Activated CD8-positive, alpha-beta memory T cell treated with anti-CD3 and anti-CD28 coated beads, Interleukin-2, amount 50 U/mL, for 48 hours (primary cell): ENCODE measurements at regions not wholly inside any gene's neighbourhood (a gene's known extent, or its start where the extent isn't known, plus 50 kb on each side); places are given as distances from the start of the nearest gene placed in this dataset.

Experiments used
- DNase-seq: peaks from one replicate; pipeline ENCODE4 v3.0.0-alpha.2; 2020

GRCh38 chr10:4687397-4687796 lies 138.6 kb upstream of the AKR1E2 start:
- no peak for DNase-seq

DNA sequence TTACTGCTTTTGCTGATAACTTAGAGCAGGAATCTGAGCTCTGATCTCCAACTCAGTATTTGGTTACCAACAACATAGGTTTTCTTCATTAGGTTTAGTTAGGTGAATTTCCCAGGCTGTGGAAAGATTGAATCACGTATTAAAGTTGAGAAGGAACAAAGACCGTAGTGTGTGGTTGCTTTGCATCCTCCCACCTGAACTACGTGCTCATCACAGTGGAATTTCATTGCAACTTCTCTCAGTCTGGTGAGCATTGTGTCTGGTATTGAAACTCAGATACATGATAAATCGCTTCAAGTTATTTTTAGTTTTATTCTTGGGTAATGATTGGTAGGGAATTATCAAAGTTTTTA lies 139.4 kb upstream of the AKR1E2 start:
- DNase-seq: no peak

DNA sequence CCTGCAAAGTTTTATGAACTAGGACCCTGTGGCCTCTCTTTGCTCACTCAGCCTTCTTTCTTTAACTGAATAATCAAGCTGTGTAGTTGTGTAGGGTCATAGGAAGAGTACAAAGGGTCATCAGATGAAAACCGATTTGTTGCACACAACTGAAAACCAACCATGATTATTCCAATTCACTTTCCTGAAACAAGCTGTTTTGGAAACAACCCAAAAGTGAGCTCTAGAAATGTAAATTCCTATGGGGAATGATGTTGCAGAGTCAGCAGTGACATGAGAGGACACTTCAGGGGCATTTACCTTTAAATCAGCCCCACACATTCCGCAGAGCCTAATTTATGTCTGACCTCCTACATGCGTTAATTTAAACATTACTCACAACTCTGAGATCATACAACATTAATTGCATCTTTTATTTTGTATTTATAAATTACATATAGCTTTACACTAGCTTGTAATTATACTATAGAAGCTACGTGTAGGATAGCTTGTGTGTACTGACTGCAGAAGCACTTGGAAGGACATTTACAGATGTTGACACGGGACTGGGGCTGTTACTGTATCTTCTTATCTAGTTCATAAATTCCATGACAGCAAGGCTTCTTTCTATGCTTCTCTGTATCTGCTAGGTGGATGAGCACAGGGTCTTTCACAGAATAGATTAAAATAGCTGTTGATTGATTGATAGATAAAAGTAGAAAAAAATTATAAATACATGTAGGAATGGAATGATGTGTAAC lies 139.9 kb upstream of the AKR1E2 start:
- no peak for DNase-seq

GRCh38 chr10:4685491-4685890 lies 140.5 kb upstream of the AKR1E2 start:
- DNase-seq: no peak

- DNase-seq: no peak
These were observed 141.6 kb upstream of the AKR1E2 start for GRCh38 chr10:4684434-4684833.

- no peak for DNase-seq
These were observed 142.2 kb upstream of the AKR1E2 start for GRCh38 chr10:4683838-4684237.

DNA sequence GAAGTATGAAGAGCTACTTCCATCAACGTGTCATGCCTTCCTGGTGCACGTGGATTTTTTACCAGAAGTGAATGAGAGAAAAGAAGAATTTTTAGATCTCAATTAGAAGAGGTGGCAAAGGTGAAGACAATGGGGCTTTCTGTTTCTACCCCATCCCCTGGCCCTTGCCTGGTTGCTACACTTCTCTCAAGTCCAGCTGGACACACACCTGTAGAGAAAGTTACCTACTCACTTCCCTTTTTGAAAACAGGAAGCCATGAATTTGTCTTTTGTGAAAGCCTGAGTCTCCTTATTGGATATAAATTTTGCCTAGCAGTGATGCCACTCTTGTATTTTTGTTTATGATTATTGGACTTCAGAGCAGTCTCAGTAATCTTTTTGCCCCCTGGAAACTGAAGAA lies 142.9 kb upstream of the AKR1E2 start:
- no peak for DNase-seq

DNA sequence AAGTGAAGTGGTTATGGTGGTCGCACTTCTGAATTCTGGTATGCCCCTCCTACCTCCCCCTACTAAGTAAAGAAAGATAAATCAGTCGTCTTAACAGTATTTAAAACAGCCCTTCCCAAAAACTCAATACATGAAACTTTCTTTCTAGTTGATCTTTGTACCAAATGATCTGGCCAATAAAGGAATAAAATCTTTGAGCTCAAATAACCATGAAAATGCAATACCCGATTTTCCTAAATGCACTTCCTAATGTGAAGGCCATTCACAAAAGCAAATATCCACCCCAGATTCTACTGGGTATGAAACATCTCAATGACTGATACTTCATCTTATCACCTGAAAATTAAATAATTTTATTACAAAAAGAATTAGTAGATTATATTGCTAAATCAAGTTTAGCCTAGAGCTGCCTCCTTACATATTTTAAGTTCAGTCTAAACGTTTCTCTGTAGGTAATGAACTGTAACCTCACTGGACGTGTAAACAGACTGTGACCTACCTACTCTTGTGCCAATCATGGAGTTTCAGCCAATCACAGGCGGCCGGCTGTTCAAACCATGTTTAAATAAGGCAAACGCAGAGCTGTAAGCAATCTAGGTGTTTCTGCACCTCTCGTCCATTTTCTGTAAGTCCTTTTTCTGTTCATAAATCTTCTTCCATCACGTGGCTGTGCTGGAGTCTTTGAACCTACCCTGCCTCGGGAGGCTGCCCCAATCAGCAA lies 146.9 kb upstream of the AKR1E2 start:
- no peak for DNase-seq

DNA sequence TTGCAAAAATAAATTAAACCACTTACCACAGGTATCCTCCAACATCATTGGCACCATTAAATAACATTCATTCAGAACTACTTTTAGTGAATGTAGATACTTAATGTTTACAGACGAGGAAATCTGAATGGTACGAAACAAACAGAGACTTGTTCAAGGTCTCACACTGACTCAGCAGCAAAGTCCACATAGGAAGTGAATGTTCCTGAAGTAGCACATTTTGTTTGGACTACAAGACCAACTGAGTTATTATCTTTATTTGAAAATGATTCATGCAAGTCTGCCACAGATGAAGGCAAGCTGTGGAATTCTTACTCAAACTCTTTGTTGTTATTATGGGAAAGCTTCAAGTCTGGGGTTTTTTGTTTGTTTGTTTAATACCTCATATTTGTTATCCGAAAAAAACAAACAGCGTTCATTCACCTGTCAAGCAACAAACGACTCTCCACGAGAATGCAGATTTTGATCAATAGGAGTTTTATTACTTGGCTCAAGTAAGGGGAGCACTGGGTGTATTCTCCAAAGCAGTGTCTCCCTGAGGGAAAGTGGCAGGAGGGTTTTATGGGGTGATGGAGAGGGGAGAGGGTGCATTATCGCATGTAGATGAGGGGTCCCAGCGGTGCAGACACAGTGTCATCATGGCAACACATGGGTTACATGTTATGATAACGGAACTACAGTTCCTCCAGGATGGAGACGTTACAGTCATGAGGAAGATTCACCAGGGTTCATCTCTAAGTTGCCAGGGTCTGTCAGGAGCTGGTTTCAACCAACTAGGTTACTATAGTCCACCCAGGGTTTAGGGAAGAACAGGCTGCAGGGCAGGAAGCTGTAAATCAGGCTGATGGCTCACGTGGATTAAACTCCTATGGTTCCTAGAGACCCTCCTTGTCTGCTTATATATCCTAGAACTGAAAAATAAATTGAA lies 147.7 kb upstream of the AKR1E2 start:
- no peak for DNase-seq

GRCh38 chr10:4677296-4678021 lies 148.5 kb upstream of the AKR1E2 start:
- DNase-seq: no peak

- DNase-seq: no peak
These were observed 149.4 kb upstream of the AKR1E2 start for GRCh38 chr10:4676566-4676965.

DNA sequence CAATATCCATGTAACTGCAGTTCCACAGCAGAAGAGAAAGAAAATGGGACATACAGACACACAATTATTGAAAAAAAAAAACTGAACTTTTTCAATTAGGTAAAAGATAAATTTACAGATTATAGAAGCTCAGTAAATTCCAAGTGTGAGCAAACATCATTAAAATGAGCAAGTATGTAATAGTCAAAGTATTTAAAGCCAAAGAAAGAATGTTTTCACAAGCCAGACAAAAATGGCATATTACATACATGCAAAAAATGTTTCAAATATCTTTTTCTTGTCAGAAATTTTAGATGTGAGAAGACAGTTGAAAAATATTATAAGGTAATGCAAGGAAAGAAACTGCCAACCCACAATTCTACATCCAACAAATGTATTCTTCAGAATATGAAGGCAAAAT lies 150.2 kb upstream of the AKR1E2 start:
- no peak for DNase-seq

DNA sequence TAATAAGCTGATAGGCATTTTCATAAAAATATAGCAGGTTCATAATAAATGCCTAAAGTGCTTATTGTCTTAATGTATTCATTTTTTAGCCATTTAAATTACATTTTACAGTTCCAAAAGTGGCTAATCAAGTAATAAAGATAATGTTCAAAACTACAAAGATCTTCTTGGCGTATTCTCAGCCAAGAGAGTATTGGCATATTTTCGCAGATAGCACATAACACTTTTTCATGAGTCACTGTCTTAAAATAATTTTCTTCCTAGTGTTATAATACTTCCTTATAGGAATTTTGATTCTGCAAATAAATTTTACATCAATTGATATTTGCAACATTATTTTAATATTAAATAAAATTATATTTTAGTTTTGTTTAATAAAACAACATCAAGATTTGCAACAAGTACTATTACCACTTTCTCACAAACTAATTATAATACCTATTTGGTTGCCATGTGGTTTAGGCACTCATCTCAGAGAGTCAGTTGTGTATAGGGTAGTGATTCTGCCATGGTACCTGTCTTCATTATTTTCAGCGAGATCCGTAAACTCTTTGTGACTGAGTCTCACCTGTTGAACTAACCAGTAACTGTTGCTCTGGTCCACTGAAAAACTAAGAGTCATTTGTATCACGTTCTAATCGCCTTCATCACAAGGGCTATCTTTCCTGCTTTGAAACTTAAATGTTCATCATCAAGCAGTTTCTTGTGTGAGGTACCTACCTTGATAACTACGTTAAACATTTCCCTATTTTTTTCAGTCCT lies 152.5 kb upstream of the AKR1E2 start:
- no peak for DNase-seq

DNA sequence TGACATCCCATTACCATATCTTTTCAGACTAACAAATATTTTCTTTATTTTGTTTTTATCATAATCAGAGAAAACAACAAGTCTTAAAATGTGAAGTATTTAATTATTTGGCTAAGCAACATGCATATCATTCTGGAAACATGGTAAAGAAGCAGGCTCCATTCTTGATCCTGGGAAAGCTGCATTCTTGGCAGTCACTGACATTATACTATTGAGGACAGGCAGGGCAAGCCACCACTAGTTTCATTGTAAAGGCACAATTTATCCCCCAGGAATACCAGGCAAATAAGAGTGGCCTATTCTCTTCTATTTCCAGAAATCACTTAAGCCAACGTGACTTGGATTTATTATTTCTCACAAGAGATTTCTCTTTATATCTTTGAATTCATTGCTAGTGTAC lies 153.8 kb upstream of the AKR1E2 start:
- DNase-seq: no peak

GRCh38 chr10:4671451-4672145 lies 154.4 kb upstream of the AKR1E2 start:
- DNase-seq: no peak

DNA sequence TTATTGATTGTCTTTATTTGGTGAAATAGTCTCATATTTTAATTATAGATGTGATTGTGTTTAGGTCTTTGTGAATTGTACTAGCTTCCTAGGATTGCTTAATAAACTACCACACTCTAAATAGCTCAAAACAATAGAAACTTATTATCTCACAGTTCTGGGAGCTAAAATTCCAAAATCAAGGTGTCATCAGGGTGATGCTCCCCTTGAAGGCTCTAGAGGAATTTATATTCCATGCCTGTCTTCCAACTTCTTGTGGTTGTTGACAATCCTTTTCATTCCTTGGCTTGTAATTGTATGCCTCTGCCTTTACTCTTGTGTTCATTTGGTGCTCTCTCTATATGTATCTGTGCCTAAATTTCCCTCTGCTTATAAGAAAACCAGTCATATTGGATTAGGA lies 155.3 kb upstream of the AKR1E2 start:
- no peak for DNase-seq

GRCh38 chr10:4669585-4669984 lies 156.4 kb upstream of the AKR1E2 start:
- no peak for DNase-seq

- DNase-seq: no peak
These were observed 162.6 kb upstream of the AKR1E2 start for GRCh38 chr10:4663162-4663992.

DNA sequence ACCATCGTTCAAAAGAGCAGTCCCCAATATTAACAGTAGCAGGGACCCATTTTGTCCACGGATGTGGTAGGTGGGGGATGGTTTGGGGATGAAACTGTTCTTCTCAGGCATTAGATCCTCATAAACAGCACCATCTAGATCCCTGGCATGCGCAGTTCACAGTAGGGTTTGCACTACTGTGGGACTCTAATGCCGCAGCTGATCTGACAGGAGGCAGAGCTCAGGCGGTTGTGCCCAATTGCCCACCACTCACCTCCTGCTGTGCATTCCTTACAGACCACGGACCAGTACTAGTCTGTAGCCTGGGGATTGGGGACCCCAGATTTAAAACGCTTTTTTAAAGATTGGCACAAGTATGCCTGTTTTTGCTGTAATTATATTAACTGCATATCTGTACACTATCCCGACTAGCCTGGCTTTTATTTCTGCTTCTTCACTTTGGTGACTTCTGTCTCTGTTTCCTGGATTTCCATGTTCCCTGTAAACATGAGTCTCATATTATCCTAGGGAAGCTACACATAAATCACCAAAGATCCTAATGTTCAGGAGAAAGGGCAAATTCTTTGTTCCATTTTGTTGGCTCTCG lies 163.3 kb upstream of the AKR1E2 start:
- no peak for DNase-seq
